ENCODE measurements at regions not wholly inside any gene's neighbourhood (a gene's known extent, or its start where the extent isn't known, plus 50 kb on each side); places are given as distances from the start of the nearest gene placed in this dataset.

DNA sequence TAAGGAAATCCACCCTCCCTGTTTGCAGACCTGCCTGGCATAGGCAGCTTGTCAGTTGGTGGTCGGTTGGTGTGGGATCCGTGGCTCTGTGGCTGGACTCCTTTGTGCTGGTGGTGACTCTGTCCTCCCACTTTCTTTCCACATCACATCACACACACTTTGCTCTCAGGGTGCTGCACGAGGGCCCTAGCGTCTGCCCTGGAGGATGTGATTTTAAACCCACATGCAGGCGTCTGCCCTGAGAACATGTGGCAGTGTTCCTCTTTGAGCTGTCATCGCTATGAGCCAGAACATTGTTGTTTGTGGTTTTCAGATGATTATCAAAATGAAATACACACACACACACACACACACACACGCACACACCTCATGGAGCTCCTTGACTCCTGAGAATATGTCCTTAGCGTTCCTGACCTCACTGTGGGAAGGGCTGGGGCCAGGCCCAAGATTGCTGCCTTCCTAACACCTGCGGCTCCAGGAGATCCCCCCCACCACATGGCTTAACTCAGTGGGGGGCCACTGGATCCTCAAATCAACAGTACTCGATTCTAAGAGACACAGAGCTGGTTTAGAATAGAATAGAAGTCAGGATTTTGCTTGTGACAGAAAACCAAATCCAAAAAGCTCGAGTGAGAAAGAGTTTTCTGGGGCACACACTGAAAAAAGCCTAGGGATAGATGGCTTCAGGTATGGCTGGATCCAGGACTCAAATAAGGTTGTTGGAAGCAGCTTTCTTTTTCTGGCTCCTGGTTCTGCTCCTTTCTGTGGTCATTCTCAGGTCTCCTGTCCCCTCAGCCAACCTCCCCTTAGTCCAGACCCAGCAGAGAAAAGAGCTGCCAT, 54.8 kb downstream of the RTP5 start:
- Histone ChIP-seq H3K4ac (replicated peaks; ENCODE audit: insufficient read length, low read depth, low read length) (no peak overlapping the region), H2BK15ac (ENCODE audit: low read length) (no peak overlapping the region), H3K4me2 (ENCODE audit: insufficient read depth in 1 of 2, low read depth in 2 of 2, low read length in 2 of 2) (no peak overlapping the region), H3K23me2 (ENCODE audit: low read depth, low read length) (no peaks in the 10 kb centered on the region), H3K56ac (replicated peaks; ENCODE audit: insufficient read length, low read depth, low read length) (no peak overlapping the region), H2BK12ac (ENCODE audit: low read depth, low read length) (no peak overlapping the region), H3K14ac (ENCODE audit: insufficient read length) (no peak overlapping the region), H3K4me3 (ENCODE audit: extremely low read depth in 1 of 4, insufficient read depth in 2 of 4, low read depth in 3 of 4, low read length in 4 of 4) (no peak overlapping the region), H3K79me1 (ENCODE audit: low read depth, low read length) (no peaks in the 10 kb centered on the region), H3K18ac (ENCODE audit: extremely low read depth, low read length) (no peak overlapping the region), H4K5ac (ENCODE audit: insufficient read length, low read depth, low read length) (no peak overlapping the region), H3K36me3 (ENCODE audit: control insufficient read depth in 2 of 4, insufficient read depth in 4 of 4, low read length in 3 of 4) (no peaks in the 10 kb centered on the region), H2BK20ac (ENCODE audit: low read length) (no peak overlapping the region), H2AFZ (ENCODE audit: low read length) (no peak overlapping the region), H3K9me3 (ENCODE audit: insufficient read depth in 2 of 2, low read depth in 1 of 2, low read length in 1 of 2) (no peaks in the 10 kb centered on the region), H3K23ac (ENCODE audit: insufficient read length) (no peak overlapping the region), H4K91ac (replicated peaks; ENCODE audit: insufficient read length, low read length) (no peak overlapping the region), H2BK120ac (replicated peaks; ENCODE audit: low read depth, low read length) (no peak overlapping the region), H3K4me1 (replicated peaks in 1 of 4; ENCODE audit: control insufficient read depth in 3 of 4, insufficient read depth in 4 of 4, low read length in 3 of 4) (peaks cover 0 to 3% (median under 1%) of the 10 kb centered on the region in 4 experiments; a peak in 2 of 7 replicates), H4K8ac (ENCODE audit: extremely low read depth, insufficient read depth, low read length) (no peak overlapping the region), H3K79me2 (ENCODE audit: control insufficient read depth in 1 of 2, insufficient read depth in 2 of 2, low read length in 2 of 2) (no peaks in the 10 kb centered on the region), H3K27me3 (replicated peaks in 1 of 4; ENCODE audit: control insufficient read depth in 3 of 4, extremely low read depth in 1 of 4, insufficient read depth in 3 of 4, low read length in 3 of 4) (no peaks in the 10 kb centered on the region), H2AK5ac (ENCODE audit: low read depth, low read length) (no peak overlapping the region), H4K20me1 (replicated peaks in 1 of 2; ENCODE audit: control insufficient read depth in 1 of 2, insufficient read depth in 2 of 2, low read length in 2 of 2) (no peaks in the 10 kb centered on the region), H2BK5ac (ENCODE audit: low read depth, low read length) (no peak overlapping the region), H3K27ac (ENCODE audit: low read depth, low read length) (no peak overlapping the region), H3K9ac (replicated peaks in 1 of 4; ENCODE audit: extremely low read depth in 1 of 4, low read depth in 3 of 4, low read length in 3 of 4) (no peak overlapping the region)
- 81% methylated on average over 11 of the region's 11 CpGs; no CpG with 5 or more reads in 1 of the 2 experiments for WGBS, 2 experiments (ENCODE audit: extremely low coverage in 1 of 2, insufficient coverage in 1 of 2, insufficient read length in 1 of 2, insufficient replicate concordance in 2 of 2, low coverage in 1 of 2, low lambda C conversion rate in 2 of 2, missing lambda C conversion rate in 1 of 2)
- POLR2A ChIA-PET (ENCODE audit: partially characterized antibody): no interaction called here
- no peak for DNase-seq (ENCODE audit: low read depth in 1 of 2, low spot score in 2 of 2)
- no peak for FAIRE-seq
- CTCF ChIA-PET (ENCODE audit: partially characterized antibody): interaction anchor here (1.0 to 1.1 kb wide), 3 partner anchors 13 to 26 kb away, joined by 3 to 4 read pairs (median 3); no protein-coding TSS in a partner anchor
- TF ChIP-seq FOSL1 (IDR thresholded peaks at IDR 0.05; ENCODE audit: insufficient read depth, low read depth, low read length) (no peak), SP4 (IDR thresholded peaks at IDR 0.05; ENCODE audit: low read length) (no peak), CREB1 (IDR thresholded peaks at IDR 0.05) (no peak), ZNF274 (IDR thresholded peaks at IDR 0.05; ENCODE audit: borderline replicate concordance, extremely low read depth, low read length) (no peak), HDAC6 (IDR thresholded peaks at IDR 0.05; ENCODE audit: low read depth, low read length) (no peak), SUZ12 (IDR thresholded peaks at IDR 0.05; ENCODE audit: low read length) (no peak), CEBPB (IDR thresholded peaks at IDR 0.05; ENCODE audit: low read depth, low read length) (no peak)
- TF ChIP-seq, protein P1, sequence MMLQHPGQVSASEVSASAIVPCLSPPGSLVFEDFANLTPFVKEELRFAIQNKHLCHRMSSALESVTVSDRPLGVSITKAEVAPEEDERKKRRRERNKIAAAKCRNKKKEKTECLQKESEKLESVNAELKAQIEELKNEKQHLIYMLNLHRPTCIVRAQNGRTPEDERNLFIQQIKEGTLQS (IDR thresholded peaks at IDR 0.05; ENCODE audit: insufficient read depth, low read depth, low read length): no peak

Data from H1 (cell line).